Ishikawa (cell line): ENCODE measurements at regions not wholly inside any gene's neighbourhood (a gene's known extent, or its start where the extent isn't known, plus 50 kb on each side); places are given as distances from the start of the nearest gene placed in this dataset.

Experiments
- CEBPB ChIP-seq: IDR thresholded peaks from 2 replicates; pipeline ENCODE4 v1.6.1; 2012
- CREB1 ChIP-seq: IDR thresholded peaks from 2 replicates; pipeline ENCODE4 v1.6.1; 2012; ENCODE audit warnings: low read depth
- EP300 ChIP-seq: IDR thresholded peaks from 2 replicates; pipeline ENCODE4 v1.6.1; 2012; ENCODE audit warnings: borderline replicate concordance
- RAD21 ChIP-seq: IDR thresholded peaks from 2 replicates; pipeline ENCODE4 v1.6.1; 2012; ENCODE audit warnings: low read depth
- REST ChIP-seq: IDR thresholded peaks from 2 replicates; pipeline ENCODE4 v1.6.1; 2012; ENCODE audit warnings: low read depth, mild to moderate bottlenecking
- TAF1 ChIP-seq: IDR thresholded peaks from 2 replicates; pipeline ENCODE4 v1.6.1; 2012; ENCODE audit warnings: low read depth, mild to moderate bottlenecking
- YY1 ChIP-seq: IDR thresholded peaks from 2 replicates; pipeline ENCODE4 v1.6.1; 2012; ENCODE audit warnings: low read depth
- TF ChIP-seq, protein P1 (sequence below): IDR thresholded peaks from 2 replicates; pipeline ENCODE4 v1.6.1; 2012

GRCh38 chr22:22948651-22949571 is 61.3 kb downstream of the IGLL5 start:
- TF ChIP-seq, protein P1, sequence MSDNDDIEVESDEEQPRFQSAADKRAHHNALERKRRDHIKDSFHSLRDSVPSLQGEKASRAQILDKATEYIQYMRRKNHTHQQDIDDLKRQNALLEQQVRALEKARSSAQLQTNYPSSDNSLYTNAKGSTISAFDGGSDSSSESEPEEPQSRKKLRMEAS = no peak
- TF ChIP-seq TAF1 = no peak
- TF ChIP-seq EP300 = no peak
- TF ChIP-seq YY1 = no peak
- TF ChIP-seq REST = no peak
- no peak for TF ChIP-seq CREB1
- no peak for TF ChIP-seq RAD21
- no peak for TF ChIP-seq CEBPB
